Dendritic cell treated with granulocyte-macrophage colony-stimulating factor and Interleukin-4, amounts not matched to agents 40 ng/mL and 50 ng/mL, for 4 days (primary cell): ENCODE measurements at regions not wholly inside any gene's neighbourhood (a gene's known extent, or its start where the extent isn't known, plus 50 kb on each side); places are given as distances from the start of the nearest gene placed in this dataset.

ENCODE experiments used
- H3K27ac Mint-ChIP-seq: one replicate; pipeline ENCODE4 v1.8.0; 2022; ENCODE audit warnings: mild to moderate bottlenecking, mixed read lengths
- H3K27me3 Mint-ChIP-seq: one replicate; pipeline ENCODE4 v1.8.0; 2022; ENCODE audit warnings: mild to moderate bottlenecking, mixed read lengths
- H3K36me3 Mint-ChIP-seq: one replicate; pipeline ENCODE4 v1.8.0; 2022; ENCODE audit warnings: low read depth, mixed read lengths
- H3K4me1 Mint-ChIP-seq: one replicate; pipeline ENCODE4 v1.8.0; 2022; ENCODE audit warnings: low read depth, mixed read lengths
- H3K4me3 Mint-ChIP-seq: one replicate; pipeline ENCODE4 v1.8.0; 2022; ENCODE audit warnings: mild to moderate bottlenecking, moderate library complexity, mixed read lengths
- H3K9me3 Mint-ChIP-seq: one replicate; pipeline ENCODE4 v1.8.0; 2022; ENCODE audit warnings: mixed read lengths
- intact Hi-C: fragments of 100-400 bp; cut with micrococcal nuclease; formaldehyde crosslinking; loops from one replicate; pipeline ENCODE4 v1.15.0; 2022

DNA sequence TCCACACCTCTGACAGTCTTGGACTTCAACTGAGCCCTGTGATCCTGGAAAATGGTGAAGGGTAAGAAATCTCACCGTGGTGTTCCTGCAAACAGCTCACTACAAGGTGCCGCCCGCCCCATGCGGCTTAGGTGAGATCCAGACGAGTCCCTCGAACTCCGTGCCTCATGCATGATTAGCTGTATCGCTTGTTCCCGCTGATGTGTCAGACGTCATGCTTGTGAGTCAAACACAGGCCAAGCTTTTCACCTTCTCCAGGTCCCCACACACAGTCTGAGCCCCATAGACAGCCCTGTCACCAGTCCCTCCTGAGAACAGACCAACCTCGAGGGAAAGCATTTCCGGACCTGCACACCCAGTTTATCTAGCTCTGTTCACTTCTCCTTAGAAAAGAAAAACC, 740.5 kb downstream of the GALR1 start:
- Mint-ChIP-seq H3K4me3 (no peak overlapping the region), H3K9me3 (peaks cover 11% of the 10 kb centered on the region), H3K4me1 (no peaks in the 10 kb centered on the region), H3K36me3 (no peaks in the 10 kb centered on the region), H3K27ac (no peak overlapping the region), H3K27me3 (no peaks in the 10 kb centered on the region)
- intact Hi-C loops = no loop called here

DNA sequence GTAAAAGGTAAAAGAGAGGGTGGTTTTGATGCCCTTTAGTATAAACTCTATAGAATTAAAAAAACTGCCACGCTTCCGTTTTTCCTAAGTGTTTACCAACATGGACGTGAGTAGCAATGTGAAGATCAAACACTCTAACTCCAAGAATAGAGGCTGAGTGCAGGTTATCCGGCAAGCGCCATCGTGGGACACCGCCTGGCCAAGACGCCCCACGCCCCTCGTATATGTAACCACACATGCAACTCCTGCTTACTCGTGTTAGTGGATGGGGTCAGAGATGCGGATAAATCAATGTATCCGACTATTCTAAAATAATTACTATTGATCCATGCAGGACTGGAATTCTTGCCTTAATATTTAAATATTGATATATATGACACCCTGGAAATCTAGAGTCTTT, 741.3 kb downstream of the GALR1 start:
- H3K36me3 Mint-ChIP-seq = no peaks in the 10 kb centered on the region
- no peaks in the 10 kb centered on the region for H3K27me3 Mint-ChIP-seq
- no peak overlapping the region for H3K27ac Mint-ChIP-seq
- no peaks in the 10 kb centered on the region for H3K4me1 Mint-ChIP-seq
- H3K9me3 Mint-ChIP-seq = peaks cover 11% of the 10 kb centered on the region
- intact Hi-C loops = no loop called here
- H3K4me3 Mint-ChIP-seq = no peak overlapping the region

DNA sequence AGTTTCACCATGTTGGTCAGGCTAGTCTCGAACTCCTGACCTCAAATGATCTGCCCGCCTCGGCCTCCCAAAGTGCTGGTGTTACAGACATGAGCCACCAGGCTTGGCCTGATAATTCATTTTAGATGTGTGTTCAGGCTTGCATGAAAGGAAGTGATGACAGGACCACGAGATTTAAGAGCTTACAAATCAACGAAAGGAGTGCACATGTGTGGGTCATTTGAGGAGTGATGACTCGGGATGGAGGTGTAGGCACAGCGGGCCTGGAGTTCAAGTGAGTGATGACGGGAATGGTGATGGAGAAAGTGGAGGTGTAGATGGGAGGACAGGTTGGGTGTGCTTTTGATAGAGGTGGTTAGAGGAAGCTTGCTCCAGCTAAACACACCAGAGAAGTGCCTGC, 742.4 kb downstream of the GALR1 start:
- Mint-ChIP-seq H3K27me3 (no peaks in the 10 kb centered on the region), H3K9me3 (peaks cover 11% of the 10 kb centered on the region), H3K36me3 (no peaks in the 10 kb centered on the region), H3K4me3 (no peak overlapping the region), H3K27ac (no peak overlapping the region), H3K4me1 (no peaks in the 10 kb centered on the region)
- intact Hi-C loops = no loop called here

DNA sequence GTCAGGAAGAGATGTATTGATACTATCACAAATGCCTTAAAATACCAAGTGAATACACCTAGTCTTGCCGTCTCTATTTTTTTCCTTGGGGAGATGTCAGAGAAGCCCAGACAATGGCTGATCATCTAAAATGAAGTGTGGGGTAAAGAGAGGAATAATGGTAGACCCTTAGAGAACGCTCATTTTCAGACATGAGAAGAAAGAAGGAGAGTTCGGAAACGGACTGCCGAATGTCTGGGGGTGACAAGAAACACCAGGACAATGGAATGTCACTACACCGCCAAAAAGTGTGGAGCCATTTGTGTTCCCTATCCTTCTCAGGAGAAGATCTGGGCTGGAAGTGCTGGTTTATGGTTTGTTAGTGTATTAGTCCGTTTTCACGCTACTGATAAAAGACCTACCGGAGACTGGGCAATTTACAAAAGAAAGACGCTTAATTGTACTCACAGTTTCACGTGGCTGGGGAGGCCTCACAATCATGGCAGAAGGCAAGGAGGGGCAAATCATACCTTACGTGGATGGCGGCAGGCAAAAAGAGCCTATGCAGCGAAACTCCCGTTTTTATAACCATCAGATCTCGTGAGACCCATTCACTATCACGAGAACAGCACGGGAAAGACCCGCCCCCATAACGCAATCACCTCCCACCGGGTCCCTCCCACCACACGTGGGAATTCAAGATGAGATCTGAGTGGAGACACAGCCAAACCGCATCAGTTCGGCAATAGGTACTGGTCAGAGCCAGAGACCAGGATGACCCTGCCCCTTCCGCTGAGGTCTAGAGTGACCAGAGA, 743.7 kb downstream of the GALR1 start:
- H3K9me3 Mint-ChIP-seq = peaks cover 11% of the 10 kb centered on the region

DNA sequence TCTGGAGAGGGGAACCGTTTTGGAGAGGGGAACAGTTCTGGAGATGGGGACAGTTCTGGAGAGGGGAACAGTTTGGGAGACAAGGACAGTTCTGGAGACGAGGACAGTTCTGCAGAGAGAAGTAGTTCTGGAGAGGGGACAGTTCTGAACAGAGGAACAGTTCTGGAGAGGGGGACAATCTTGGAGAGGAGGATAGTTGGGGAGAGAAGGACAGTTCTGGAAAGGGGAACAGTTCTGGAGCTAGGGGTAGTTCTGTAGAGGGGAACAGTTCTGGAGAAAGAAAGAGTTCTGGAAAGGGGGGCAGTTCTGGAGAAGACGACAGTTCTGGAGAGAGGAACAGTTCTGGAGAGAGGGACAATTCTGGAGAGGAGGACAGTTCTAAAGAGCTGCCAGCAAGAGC, 745.9 kb downstream of the GALR1 start:
- intact Hi-C loops = no loop called here
- Mint-ChIP-seq H3K4me1 (no peaks in the 10 kb centered on the region), H3K9me3 (peaks cover 11% of the 10 kb centered on the region), H3K27ac (no peak overlapping the region), H3K4me3 (no peak overlapping the region), H3K27me3 (no peaks in the 10 kb centered on the region), H3K36me3 (no peaks in the 10 kb centered on the region)

More for the DNA sequence above, 743.7 kb downstream of the GALR1 start:
- Mint-ChIP-seq H3K36me3 (no peaks in the 10 kb centered on the region), H3K27me3 (no peaks in the 10 kb centered on the region), H3K27ac (no peak overlapping the region), H3K4me1 (no peaks in the 10 kb centered on the region), H3K4me3 (no peak overlapping the region)
- intact Hi-C loops = no loop called here

DNA sequence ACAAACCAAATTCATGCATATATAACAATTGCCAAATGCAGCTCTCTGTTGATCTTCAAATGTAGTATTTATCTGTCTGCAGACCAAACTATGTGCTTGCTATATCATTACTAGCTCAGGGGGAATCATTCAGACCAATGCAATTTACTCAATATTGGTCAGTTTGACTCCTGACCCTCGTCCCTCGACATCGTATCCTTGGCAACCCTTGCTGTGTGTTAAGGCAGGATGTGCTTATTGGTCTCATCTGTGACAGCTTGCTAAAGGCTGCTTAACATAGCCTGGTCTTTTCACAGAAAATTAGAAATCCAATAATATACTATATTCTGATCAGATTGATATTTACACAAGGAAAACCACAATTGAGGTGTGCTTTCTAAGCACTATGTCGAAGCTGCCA, 747.1 kb downstream of the GALR1 start:
- intact Hi-C loops = no loop called here
- no peaks in the 10 kb centered on the region for H3K36me3 Mint-ChIP-seq
- no peaks in the 10 kb centered on the region for H3K27me3 Mint-ChIP-seq
- no peak overlapping the region for H3K4me3 Mint-ChIP-seq
- H3K4me1 Mint-ChIP-seq = no peaks in the 10 kb centered on the region
- no peak overlapping the region for H3K27ac Mint-ChIP-seq
- H3K9me3 Mint-ChIP-seq = peaks cover 10% of the 10 kb centered on the region

DNA sequence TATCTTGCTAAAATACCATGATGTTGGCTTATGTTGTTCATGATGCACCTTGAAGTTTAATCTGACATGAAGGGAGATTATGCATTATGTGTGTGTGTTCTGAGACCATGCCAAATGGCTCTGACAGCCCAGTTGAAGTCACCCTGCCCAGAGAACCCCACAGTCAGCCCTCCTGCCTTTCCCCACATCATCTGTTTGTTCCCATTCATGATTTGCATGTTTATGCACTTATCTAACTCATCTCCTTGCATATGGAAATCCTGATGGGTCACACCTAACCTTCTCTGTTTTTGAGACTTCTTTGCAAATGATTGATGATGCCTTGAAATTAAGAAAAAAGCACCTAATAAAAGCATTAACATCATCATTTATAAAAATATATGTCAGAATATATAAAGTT, 752.2 kb downstream of the GALR1 start:
- H3K9me3 Mint-ChIP-seq = no peaks in the 10 kb centered on the region
- H3K4me1 Mint-ChIP-seq = no peaks in the 10 kb centered on the region
- intact Hi-C loops = no loop called here
- no peak overlapping the region for H3K4me3 Mint-ChIP-seq
- peaks cover 2% of the 10 kb centered on the region for H3K27me3 Mint-ChIP-seq
- H3K27ac Mint-ChIP-seq = no peak overlapping the region
- no peaks in the 10 kb centered on the region for H3K36me3 Mint-ChIP-seq

DNA sequence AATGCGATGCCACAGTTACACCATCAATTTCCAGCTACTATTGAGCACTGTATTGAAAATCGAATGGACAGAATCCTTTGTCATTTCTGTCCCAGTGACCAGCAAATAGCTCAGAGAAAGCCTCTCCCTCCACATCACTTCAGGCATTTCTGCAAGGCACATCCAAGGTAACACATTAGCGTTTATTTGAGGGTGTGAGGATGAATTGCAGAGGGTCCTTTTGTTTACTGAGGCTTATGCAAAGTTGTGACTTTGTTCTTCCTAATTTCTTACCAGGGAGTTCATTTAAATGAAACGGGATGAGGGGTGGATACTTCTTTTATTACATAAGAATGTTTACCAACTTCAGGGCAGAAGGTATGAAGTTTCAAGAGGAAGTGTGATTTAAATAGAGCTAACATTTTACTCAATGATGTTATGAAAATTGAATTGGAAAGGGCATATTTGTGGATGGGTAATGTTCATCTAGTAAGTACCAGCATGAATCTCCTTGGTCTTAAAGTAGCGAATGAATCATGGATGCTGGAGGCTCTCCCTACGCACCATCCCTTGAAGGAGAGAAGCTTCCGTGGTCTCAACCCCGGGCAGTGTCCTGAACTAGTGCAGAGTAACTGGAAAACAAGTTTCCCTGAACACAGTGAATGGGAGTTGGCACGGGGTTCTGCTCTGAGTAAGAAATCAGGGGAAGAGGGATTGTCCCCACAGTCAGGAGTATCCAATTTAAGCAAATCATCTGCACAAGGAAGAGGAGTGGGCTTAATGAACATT, 756.5 kb downstream of the GALR1 start:
- Mint-ChIP-seq H3K36me3 (no peaks in the 10 kb centered on the region), H3K4me3 (no peak overlapping the region), H3K27me3 (peaks cover 2% of the 10 kb centered on the region), H3K9me3 (peaks cover 14% of the 10 kb centered on the region), H3K27ac (no peak overlapping the region), H3K4me1 (no peaks in the 10 kb centered on the region)
- intact Hi-C loops = no loop called here

DNA sequence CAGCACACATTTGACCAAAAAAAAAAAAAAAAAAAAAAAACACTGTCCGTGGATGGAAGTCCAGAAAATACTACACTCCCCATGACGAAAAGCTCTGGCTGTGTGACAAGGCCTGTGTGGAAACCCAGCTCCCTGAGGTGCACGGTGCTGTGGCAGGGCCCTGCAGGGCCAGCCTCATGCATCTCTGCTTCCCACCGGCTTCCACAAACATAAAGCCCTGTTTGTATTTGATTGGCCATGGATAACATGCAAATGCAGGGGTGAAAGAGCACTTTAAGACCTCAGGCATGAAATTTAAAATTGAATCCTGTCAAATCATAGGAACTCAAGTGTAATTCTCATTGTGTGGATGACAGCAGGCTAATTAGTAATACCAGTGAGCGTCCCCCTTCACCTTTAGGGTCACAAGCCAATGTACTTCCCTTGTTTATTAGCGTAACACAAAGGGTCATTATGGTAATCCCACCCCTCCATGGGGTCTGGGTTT, 757.2 kb downstream of the GALR1 start:
- no peaks in the 10 kb centered on the region for H3K36me3 Mint-ChIP-seq
- no peak overlapping the region for H3K4me3 Mint-ChIP-seq
- peaks cover 2% of the 10 kb centered on the region for H3K27me3 Mint-ChIP-seq
- intact Hi-C loops = no loop called here
- no peak overlapping the region for H3K27ac Mint-ChIP-seq
- no peaks in the 10 kb centered on the region for H3K4me1 Mint-ChIP-seq
- H3K9me3 Mint-ChIP-seq = peaks cover 14% of the 10 kb centered on the region

DNA sequence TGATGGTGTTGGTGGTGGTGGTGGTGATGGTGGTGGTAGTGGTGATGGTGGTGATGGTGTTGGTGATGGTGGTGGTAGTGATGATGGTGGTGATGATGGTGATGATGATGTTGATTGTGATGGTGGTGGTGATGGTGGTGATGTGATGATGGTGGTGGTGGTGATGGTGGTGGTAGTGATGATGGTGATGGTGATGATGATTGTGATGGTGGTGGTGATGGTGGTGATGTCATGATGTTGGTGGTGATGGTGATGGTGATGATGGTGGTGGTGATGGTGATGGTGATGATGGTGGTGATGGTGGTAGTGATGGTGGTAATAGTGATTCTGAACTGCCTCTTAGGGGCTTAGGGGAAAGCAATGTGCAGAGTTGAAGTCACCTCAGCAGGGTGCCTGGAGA, 760.7 kb downstream of the GALR1 start:
- H3K36me3 Mint-ChIP-seq = no peaks in the 10 kb centered on the region
- H3K4me1 Mint-ChIP-seq = no peaks in the 10 kb centered on the region
- intact Hi-C loops = no loop called here
- no peak overlapping the region for H3K4me3 Mint-ChIP-seq
- H3K27ac Mint-ChIP-seq = no peak overlapping the region
- peaks cover 14% of the 10 kb centered on the region for H3K9me3 Mint-ChIP-seq
- H3K27me3 Mint-ChIP-seq = no peaks in the 10 kb centered on the region

DNA sequence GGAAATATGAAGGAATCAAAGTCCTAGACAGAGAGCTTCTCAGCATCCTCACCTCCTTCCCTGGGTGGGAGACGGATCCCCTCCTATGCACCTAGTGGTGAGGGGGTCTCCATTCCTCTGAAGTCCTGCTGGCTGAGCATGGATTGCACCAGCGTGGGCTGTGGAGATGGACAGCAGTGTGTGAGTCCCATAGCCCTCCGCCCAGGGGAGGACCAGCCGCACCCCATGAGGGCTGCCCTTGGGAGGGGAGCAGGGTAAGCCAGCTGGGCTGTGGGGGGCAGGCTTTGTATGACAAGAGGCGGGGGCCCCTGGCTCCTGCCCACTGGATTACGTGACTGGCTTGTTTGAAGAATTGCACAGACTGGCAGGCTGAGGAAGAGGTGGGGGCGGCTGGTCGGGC, 768.2 kb downstream of the GALR1 start:
- H3K4me3 Mint-ChIP-seq = no peak overlapping the region
- H3K9me3 Mint-ChIP-seq = no peaks in the 10 kb centered on the region
- no peaks in the 10 kb centered on the region for H3K36me3 Mint-ChIP-seq
- H3K27ac Mint-ChIP-seq = no peak overlapping the region
- intact Hi-C loops = no loop called here
- no peaks in the 10 kb centered on the region for H3K4me1 Mint-ChIP-seq
- no peaks in the 10 kb centered on the region for H3K27me3 Mint-ChIP-seq

DNA sequence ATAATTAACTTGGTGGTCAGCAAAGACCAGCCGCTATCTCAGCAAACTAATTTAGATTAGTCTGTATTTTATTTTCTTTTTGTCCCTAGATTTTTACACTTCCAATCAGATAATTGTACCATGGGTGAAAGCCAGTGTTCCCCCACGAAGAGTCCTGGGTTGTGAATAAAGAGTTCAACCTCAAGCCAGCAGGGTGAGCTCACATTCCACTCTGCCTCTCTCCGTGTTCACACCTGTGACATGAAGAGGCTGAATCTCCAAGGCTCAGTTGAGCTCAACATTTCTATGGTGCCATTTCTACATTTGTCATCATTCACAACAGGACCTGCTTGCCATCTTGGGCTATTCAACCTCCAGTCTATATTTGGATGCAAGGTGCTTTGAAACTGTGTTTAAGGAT, 771.5 kb downstream of the GALR1 start:
- Mint-ChIP-seq H3K36me3 (no peaks in the 10 kb centered on the region), H3K27me3 (no peaks in the 10 kb centered on the region), H3K27ac (no peak overlapping the region), H3K9me3 (no peaks in the 10 kb centered on the region), H3K4me3 (no peak overlapping the region), H3K4me1 (no peaks in the 10 kb centered on the region)
- intact Hi-C loops = no loop called here

DNA sequence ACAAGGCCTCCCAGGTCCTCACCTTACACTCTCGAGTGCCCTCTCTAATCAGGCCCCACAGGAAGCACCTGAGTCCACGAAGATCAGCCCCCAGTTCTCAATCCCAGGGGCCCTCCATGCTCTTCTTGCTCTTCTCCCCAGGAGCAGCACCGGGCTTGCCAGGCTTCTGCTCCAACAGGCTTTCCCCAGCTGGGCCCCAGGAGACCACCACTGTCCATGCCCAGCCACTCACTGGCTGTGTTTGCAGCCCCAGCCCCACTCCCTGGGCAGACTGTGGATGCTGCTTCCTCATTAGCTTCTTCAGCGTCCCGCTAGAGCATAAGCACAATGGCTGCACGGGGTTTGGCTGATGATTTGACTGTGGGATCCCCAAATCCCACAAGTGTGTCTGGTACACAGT, 781.9 kb downstream of the GALR1 start:
- Mint-ChIP-seq H3K9me3 (peaks cover 17% of the 10 kb centered on the region), H3K27me3 (no peaks in the 10 kb centered on the region), H3K4me3 (no peak overlapping the region), H3K4me1 (no peaks in the 10 kb centered on the region), H3K36me3 (no peaks in the 10 kb centered on the region), H3K27ac (no peak overlapping the region)
- intact Hi-C loops = no loop called here

DNA sequence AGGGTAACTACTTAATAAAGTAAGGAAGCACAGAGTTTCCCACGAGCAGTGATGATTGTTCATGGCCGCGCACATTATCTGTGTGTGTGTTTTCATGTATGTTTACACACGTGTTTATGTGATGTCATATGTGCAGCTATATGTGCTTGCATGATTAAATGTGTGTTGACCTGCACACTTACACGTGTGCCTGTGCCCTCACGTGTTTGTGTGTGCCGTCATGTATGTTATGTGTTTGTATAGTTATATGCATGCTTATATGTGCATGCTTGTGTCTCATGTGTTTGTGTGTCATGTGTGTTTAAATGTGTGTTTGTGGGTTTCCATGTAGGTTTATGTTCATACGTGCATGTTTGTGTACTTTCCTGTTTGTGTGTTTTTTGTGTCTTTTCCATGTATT, 782.3 kb downstream of the GALR1 start:
- H3K27ac Mint-ChIP-seq = no peak overlapping the region
- no peaks in the 10 kb centered on the region for H3K4me1 Mint-ChIP-seq
- no peaks in the 10 kb centered on the region for H3K36me3 Mint-ChIP-seq
- intact Hi-C loops = no loop called here
- H3K9me3 Mint-ChIP-seq = peaks cover 17% of the 10 kb centered on the region
- H3K4me3 Mint-ChIP-seq = no peak overlapping the region
- H3K27me3 Mint-ChIP-seq = no peaks in the 10 kb centered on the region
